Stomach (tissue), 4 donors: ENCODE measurements at regions not wholly inside any gene's neighbourhood (a gene's known extent, or its start where the extent isn't known, plus 50 kb on each side); places are given as distances from the start of the nearest gene placed in this dataset.

Experiments used
- CTCF ChIP-seq, 7 experiments: fragments of 450-650 bp in 4 of 7; fragments of 200-600 bp in 3 of 7; sonication (generic) in 3 of 7; IDR thresholded peaks; one replicate each; pipeline ENCODE4 v1.5.1; 2016 to 2019; ENCODE audit warnings: antibody characterized with exemption in 7 of 7, control low read depth in 2 of 7, mild to moderate bottlenecking in 1 of 7
- EP300 ChIP-seq: sonication (generic); formaldehyde crosslinking; IDR thresholded peaks from one replicate; pipeline ENCODE4 v1.6.1; 2017; ENCODE audit warnings: antibody characterized with exemption
- POLR2A ChIP-seq, 4 donors: fragments of 450-650 bp; IDR thresholded peaks; one replicate each; pipeline ENCODE4 v1.6.1; 2016; ENCODE audit warnings: antibody characterized with exemption in 4 of 4, control low read depth in 2 of 4, mild to moderate bottlenecking in 1 of 4, moderate library complexity in 1 of 4
- POLR2AphosphoS5 ChIP-seq, 3 donors: sonication (generic); formaldehyde crosslinking; IDR thresholded peaks; one replicate each; pipeline ENCODE4 v1.6.1; 2016; ENCODE audit warnings: antibody characterized with exemption in 3 of 3

- TF ChIP-seq CTCF (IDR thresholded peaks at IDR 0.05) (no peak), POLR2AphosphoS5 (IDR thresholded peaks at IDR 0.05) (no peak), POLR2A (IDR thresholded peaks at IDR 0.05) (no peak), EP300 (no peak)
Measured at GRCh38 chr12:94031763-94032162, 116.6 kb upstream of the PLXNC1 start.
